ENCODE measurements at regions not wholly inside any gene's neighbourhood (a gene's known extent, or its start where the extent isn't known, plus 50 kb on each side); places are given as distances from the start of the nearest gene placed in this dataset.

DNA sequence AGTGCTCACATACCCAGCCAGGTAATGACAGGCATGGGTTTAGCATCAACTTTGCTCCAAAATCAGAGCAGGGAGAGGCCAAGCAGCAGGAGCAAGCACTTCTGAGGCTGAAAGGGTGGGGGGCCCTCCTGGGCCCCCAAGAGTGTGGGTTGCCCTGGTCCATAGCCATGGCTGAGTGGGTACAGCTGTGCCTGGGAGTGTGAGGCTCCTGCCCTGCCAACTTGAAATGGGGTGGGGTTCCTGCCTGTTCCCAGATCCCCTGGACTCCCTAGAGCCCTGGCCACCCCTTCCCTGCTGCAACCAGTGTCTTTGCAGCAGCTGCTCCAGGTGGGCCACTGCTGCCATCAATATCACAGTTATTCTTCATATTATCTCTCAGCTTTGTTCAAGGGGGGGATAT is 1224.2 kb upstream of the GJE1 start:
- no peak for DNase-seq

- no peak for DNase-seq
These were observed 1225.5 kb upstream of the GJE1 start for GRCh38 chr6:140907235-140907634.

- DNase-seq: no peak
These were observed 1227.0 kb upstream of the GJE1 start for GRCh38 chr6:140905724-140906123.

GRCh38 chr6:140905050-140905449 is 1227.7 kb upstream of the GJE1 start:
- DNase-seq: no peak

- no peak for DNase-seq
These were observed 1234.7 kb upstream of the GJE1 start for GRCh38 chr6:140897804-140898573.

DNA sequence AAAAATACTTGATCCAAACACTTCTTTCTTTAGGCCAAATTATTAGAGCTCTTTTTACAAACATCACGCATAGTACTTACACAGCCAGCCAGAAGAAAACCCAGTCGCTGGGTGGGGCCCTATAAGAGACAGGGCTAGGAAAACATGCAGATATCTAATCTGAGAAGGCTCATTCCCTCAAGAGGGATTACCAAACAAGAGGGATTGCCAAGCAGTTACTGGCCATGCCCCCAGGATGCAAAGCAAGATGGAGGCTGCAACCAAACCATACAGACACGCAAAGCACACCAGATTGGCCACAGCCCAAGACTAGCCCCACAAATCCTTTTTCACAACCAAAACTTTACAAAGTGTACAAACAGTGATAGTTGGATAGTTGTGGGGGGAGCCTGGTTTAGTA is 1235.4 kb upstream of the GJE1 start:
- DNase-seq: no peak

DNA sequence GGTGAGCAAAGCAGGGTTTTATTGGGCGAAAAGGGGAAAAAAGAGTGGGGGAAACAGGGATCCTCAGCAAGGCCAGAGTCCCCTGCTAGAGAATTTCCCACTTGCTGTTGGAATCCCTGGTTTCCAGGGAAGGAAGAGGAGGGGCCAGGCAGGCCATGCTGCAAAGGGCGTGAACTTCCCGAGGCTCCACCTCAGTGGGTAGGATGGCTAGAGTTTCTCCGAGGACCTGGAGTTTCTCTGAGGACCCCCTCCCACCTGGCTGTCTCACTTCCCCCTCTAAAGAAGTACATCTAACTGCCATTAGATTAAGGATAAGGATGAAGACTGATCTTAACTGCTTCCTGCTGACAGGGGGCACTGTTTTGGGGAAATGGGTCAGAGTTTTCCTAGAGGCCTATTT is 1239.3 kb upstream of the GJE1 start:
- DNase-seq: no peak

- no peak for DNase-seq
These were observed 1252.8 kb upstream of the GJE1 start for GRCh38 chr6:140879946-140880345.

GRCh38 chr6:140874066-140874465 is 1258.7 kb upstream of the GJE1 start:
- DNase-seq: no peak

DNA sequence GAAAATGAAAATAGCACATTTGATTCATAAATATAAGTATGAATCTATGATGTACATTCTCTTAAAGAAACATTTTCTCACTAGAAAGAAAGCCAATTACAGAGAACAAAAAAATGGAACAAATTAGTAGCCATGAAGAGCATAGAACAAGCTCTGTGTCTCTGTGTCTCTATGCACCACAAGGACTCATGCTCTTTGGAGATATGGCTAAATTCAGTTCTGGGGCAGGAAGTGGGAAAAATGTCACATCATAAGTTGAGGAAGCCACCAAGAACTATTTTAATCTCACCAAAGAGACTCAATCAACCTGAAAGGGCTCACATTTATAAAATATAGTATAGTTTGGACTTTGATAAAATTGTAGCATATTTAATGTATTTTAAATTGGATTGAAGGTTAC is 1259.8 kb upstream of the GJE1 start:
- DNase-seq: no peak

GRCh38 chr6:140871911-140872310 is 1260.8 kb upstream of the GJE1 start:
- no peak for DNase-seq

GRCh38 chr6:140867336-140867735 is 1265.4 kb upstream of the GJE1 start:
- DNase-seq: no peak

- no peak for DNase-seq
These were observed 1274.2 kb upstream of the GJE1 start for GRCh38 chr6:140858381-140858971.

DNA sequence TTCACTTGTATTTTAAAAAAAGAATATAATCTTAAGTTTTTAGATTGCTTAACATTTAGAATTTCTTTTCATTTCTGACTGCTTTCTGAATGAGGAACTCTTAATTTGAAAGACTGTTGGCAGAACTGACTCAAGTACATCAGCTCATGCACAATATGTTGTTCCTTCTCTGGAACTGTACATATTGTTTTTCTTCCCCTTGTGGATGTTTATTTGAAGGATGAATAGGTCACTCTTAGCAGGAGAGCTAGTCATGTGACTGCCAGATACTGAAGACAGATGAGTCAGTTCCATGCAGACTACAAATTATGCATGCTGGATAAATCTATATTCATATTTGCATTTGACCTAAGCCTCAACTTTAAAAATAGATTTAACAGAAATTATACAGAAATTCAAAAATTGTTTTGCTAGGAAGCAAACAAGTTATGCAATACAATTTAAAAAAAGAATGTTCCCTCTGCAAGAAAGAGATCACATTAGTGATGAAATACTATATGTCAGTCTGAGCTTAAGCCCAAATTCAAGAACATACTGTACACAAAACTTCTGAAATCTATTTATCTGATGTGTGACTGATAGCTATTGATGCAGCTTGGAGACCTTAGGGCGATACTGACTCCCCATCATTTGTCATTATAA is 1274.9 kb upstream of the GJE1 start:
- no peak for DNase-seq

DNA sequence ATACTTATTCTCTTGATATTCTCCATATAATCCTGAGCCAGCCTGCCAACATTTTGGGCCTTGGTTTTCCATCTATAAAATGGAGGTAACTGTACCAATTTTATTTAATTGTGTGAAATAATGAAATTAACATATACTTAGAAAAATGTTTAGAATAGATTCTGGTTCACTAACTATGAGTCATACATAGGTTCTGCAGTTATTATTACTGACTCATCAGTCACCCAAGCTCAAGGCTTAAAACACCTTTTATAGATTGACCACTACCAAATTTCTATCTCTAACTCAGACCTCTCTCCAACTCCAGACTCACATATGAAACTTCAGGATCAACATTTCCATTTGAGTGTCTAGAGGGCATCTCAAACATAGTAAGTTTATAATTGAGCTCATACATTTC is 1277.2 kb upstream of the GJE1 start:
- DNase-seq: no peak

- no peak for DNase-seq
These were observed 1278.4 kb upstream of the GJE1 start for GRCh38 chr6:140854318-140854717.

DNA sequence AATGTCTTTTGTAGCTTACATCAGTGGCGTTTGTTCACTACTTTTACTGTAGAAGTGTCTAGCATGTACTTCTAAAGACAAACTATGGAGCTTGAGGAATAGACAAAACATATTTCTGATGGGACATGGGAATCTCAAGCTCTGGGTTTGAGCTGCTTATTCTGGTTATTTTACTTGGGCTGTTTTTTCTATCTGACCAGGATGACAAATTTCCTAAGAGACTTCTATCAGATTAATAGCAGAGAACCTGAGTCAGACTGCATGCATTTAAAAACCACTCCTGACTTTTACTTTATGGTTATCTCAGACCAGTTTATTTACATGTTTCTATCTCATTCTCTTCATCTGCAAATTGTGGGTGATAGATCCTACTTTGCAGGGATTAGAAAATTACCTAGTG is 1282.3 kb upstream of the GJE1 start:
- DNase-seq: no peak

DNA sequence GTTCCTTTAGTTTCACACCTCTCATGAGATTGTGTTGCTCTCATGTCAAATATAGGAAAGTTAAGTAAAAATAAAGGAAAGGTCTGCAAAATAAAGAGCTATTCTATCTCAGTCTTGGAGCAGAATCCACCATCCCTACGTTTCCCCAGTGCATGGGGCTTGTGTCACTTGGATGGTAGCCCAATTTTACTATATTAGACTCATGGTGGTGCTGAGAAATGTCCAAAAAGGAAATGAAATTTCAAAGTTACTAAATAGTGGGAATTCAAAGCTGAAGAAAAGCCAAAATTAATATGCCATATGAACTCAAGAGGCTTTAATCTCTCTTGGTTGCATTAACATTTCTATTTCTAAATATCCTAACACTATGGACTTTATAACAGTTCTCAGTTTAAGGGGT is 1283.3 kb upstream of the GJE1 start:
- DNase-seq: no peak

DNA sequence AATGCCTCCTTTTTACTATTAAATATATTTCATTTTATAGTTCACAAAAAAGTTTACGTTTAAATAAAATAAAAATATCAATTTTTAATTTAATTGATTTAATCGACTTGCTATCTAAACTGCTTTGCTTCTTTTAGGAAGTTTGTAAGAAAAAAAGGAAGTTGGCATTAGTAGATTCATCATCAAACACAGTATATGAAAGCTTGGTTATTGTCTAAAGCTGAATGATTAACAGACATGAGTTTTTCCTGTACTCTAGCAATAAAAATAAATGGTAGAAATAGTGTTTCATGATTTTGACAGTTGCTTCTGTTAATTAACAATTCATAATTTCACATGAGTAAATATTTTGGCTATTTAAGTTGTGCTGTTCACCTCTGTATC is 1285.5 kb upstream of the GJE1 start:
- DNase-seq: no peak

GRCh38 chr6:140846503-140847261 is 1286.0 kb upstream of the GJE1 start:
- DNase-seq: no peak

- no peak for DNase-seq
These were observed 1287.0 kb upstream of the GJE1 start for GRCh38 chr6:140845701-140846100.

DNA sequence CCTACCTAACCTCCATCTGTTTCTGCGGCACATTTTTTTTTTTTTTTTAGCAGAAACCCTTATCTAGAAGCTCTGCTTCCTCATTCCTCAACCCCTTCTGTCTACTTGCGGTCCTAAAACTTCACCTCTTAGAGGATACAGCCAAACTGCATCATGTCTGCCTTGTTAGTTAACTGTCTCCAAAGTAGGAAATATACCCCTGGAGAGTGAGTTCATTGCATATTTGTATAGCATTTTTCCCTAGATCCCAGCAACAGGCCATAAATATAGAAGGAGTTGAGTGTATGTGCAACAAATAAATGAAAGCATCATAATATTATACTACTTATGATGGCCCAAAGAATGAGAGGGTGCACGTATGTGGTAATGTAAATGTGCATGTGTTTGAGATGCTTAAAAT is 1288.6 kb upstream of the GJE1 start:
- DNase-seq: no peak

GRCh38 chr6:140833408-140833807 is 1299.3 kb upstream of the GJE1 start:
- no peak for DNase-seq
